ENCODE measurements at regions not wholly inside any gene's neighbourhood (a gene's known extent, or its start where the extent isn't known, plus 50 kb on each side); places are given as distances from the start of the nearest gene placed in this dataset.

- TF ChIP-seq CTCF (IDR thresholded peaks at IDR 0.05) = no peak
- TF ChIP-seq POLR2A (IDR thresholded peaks at IDR 0.05) = no peak
Measured at GRCh38 chr5:85452322-85453025, 1067.8 kb upstream of the EDIL3 start.
